Activated T-helper 17 cell treated with anti-CD3 and anti-CD28 coated beads, Interleukin-2, amount 50 U/mL, for 72 hours (primary cell): ENCODE measurements at regions not wholly inside any gene's neighbourhood (a gene's known extent, or its start where the extent isn't known, plus 50 kb on each side); places are given as distances from the start of the nearest gene placed in this dataset.
"Not testable (repeated sequence)": the region's sequence is repeated elsewhere in the genome, so short reads cannot be mapped to it uniquely, and the experiment has no call there.

Experiments
- ATAC-seq: fragments of 150-1000 bp; cut with Tn5 transposase; replicated peaks from 2 replicates; pipeline ENCODE4 v1.10.0; 2021; ENCODE audit warnings: mild to moderate bottlenecking, moderate library complexity
- H3K27ac Mint-ChIP-seq: one replicate; pipeline ENCODE4 v1.8.0; 2022; ENCODE audit warnings: mixed read lengths
- H3K27me3 Mint-ChIP-seq: one replicate; pipeline ENCODE4 v1.8.0; 2022; ENCODE audit warnings: mixed read lengths
- H3K36me3 Mint-ChIP-seq: one replicate; pipeline ENCODE4 v1.8.0; 2022; ENCODE audit warnings: low read depth, mild to moderate bottlenecking, mixed read lengths
- H3K4me1 Mint-ChIP-seq: one replicate; pipeline ENCODE4 v1.8.0; 2022; ENCODE audit warnings: mixed read lengths
- H3K4me3 Mint-ChIP-seq: one replicate; pipeline ENCODE4 v1.8.0; 2022; ENCODE audit warnings: mild to moderate bottlenecking, mixed read lengths
- H3K9me3 Mint-ChIP-seq: one replicate; pipeline ENCODE4 v1.8.0; 2022; ENCODE audit warnings: mixed read lengths

DNA sequence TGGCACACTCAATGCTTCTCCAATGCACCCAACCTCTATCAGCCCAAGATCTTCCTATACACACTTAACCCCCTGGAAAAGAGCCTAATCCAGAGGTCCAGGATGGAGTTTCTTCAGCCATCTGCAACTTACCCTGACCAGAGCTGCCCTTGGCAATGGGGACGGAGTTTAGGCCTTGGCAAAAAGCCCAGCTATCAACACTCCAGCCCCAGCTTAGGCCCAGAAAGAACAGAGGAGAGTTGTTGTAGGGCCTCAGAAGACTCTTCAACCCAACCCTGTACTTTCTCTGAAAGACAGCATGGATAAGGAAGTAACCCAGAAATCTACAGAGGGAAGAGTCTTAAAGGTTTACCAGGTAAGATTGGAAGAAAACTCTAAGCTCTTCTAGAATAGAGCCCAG, 219.3 kb upstream of the PELI2 start:
- Mint-ChIP-seq H3K36me3 (no peaks in the 10 kb centered on the region), H3K4me3 (no peak overlapping the region), H3K9me3 (no peaks in the 10 kb centered on the region), H3K27ac (no peak overlapping the region), H3K27me3 (no peaks in the 10 kb centered on the region), H3K4me1 (no peaks in the 10 kb centered on the region)
- ATAC-seq, result no peak

GRCh38 chr14:55899531-55899930, 218.7 kb upstream of the PELI2 start:
- H3K27ac Mint-ChIP-seq, result no peak overlapping the region
- H3K36me3 Mint-ChIP-seq, result no peaks in the 10 kb centered on the region
- H3K9me3 Mint-ChIP-seq, result no peaks in the 10 kb centered on the region
- no peaks in the 10 kb centered on the region for H3K27me3 Mint-ChIP-seq
- ATAC-seq, result no peak
- H3K4me1 Mint-ChIP-seq, result no peaks in the 10 kb centered on the region
- no peak overlapping the region for H3K4me3 Mint-ChIP-seq

DNA sequence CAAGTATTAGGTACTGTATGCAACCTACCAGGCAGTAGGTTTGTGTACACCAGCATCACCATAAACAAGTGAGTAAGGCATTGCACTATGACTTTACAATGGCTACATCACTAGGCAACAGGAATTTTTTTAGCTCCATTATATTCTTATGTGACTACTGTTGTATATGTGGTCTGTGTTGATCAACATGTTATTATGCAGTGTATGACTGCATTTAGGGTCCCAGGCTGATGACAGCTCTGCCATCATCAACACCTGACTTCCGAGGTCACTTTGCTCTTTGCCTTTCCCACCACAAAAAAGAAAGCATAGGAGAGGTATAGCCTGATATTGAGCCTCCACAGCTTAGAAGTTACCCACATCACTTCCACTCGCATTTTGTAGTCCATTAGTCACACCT, 217.5 kb upstream of the PELI2 start:
- Mint-ChIP-seq H3K36me3 (no peaks in the 10 kb centered on the region), H3K4me3 (no peak overlapping the region), H3K27ac (no peak overlapping the region), H3K9me3 (no peaks in the 10 kb centered on the region), H3K4me1 (no peaks in the 10 kb centered on the region), H3K27me3 (no peaks in the 10 kb centered on the region)
- ATAC-seq, result no peak

GRCh38 chr14:55901291-55901690, 216.9 kb upstream of the PELI2 start:
- no peak overlapping the region for H3K27ac Mint-ChIP-seq
- no peaks in the 10 kb centered on the region for H3K27me3 Mint-ChIP-seq
- ATAC-seq, result no peak
- no peak overlapping the region for H3K4me3 Mint-ChIP-seq
- no peaks in the 10 kb centered on the region for H3K4me1 Mint-ChIP-seq
- no peaks in the 10 kb centered on the region for H3K36me3 Mint-ChIP-seq
- H3K9me3 Mint-ChIP-seq, result no peaks in the 10 kb centered on the region

DNA sequence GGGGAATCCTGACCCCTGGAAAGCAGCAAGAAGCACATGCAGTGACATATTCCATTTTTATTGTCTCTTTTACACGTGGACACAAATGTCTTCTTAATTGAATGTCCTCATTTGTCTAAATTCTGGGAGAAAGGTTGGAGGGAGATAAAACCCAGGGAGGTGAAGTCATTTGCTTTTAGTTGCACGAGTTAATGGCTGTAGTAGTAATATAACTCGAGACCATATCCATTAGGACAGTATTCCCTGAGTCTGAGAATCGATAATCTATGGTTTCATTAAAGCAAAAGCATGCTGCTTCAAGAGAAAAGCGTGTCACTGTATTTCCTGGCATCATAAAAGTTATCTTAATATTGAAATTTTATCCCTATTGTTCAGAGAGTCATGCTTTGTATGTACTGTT, 216.0 kb upstream of the PELI2 start:
- no peaks in the 10 kb centered on the region for H3K9me3 Mint-ChIP-seq
- H3K4me3 Mint-ChIP-seq, result no peak overlapping the region
- no peaks in the 10 kb centered on the region for H3K4me1 Mint-ChIP-seq
- H3K36me3 Mint-ChIP-seq, result no peaks in the 10 kb centered on the region
- no peak for ATAC-seq
- no peaks in the 10 kb centered on the region for H3K27me3 Mint-ChIP-seq
- no peak overlapping the region for H3K27ac Mint-ChIP-seq

DNA sequence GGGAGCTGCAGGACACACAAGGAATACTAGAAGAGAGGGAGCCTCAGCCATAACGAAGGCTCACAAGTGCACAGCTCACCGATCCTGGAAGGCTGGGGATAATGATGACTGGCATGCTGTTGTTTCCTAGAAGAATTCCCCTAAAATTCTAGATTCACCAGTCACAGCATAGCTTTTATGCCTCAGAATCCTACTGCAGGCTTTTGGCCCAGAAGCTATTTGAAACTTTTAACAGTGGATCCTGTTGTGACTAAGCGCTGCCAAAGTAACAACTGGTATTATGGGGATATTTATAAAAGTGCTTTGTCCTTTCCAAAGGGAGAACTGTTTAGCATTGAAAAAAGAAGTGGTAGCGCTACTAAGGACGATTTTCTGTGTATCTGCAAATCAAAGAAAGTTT, 214.1 kb upstream of the PELI2 start:
- Mint-ChIP-seq H3K27me3 (peaks cover 5% of the 10 kb centered on the region), H3K4me1 (no peaks in the 10 kb centered on the region), H3K9me3 (no peaks in the 10 kb centered on the region), H3K27ac (no peak overlapping the region), H3K36me3 (no peaks in the 10 kb centered on the region), H3K4me3 (no peak overlapping the region)
- no peak for ATAC-seq

DNA sequence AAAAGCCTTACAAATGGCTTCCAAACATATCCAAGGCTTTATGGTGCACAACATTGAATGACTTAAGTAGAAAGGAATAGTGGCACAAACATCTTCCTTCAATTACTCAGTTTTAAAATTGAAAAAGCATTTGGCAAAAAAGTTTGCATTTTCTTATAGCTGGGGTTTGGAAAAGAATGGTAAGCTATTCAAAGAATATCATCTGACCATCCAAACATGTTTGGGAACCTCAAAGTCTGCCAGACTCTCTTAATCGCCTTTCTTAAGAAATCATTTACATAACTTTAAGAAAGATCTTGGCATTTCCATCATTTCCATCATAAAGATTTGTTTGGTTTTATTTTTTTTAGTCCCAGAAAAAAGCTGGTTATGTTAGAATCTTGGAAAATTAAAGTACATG, 210.1 kb upstream of the PELI2 start:
- Mint-ChIP-seq H3K4me3 (no peak overlapping the region), H3K36me3 (no peaks in the 10 kb centered on the region), H3K27ac (no peak overlapping the region), H3K4me1 (no peaks in the 10 kb centered on the region), H3K27me3 (peaks cover 5% of the 10 kb centered on the region), H3K9me3 (no peaks in the 10 kb centered on the region)
- no peak for ATAC-seq

DNA sequence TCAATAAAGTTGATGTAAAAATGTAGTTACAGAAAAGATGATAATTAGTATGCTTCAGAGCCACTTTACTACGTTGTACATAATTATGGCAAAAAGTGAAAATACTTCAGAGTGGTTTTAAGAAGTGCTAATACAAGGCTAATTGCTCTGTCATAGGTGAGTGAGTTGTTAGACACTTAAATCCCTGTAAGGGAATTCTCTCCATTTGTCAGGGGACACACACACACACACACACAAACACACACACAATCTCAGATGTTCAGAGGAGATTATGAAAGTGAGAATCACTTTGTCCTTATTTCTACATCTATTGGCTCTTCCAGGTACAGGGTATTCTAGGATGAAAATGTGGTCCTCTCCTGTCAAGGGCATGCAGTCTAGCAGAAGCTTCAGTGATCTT, 208.3 kb upstream of the PELI2 start:
- Mint-ChIP-seq H3K4me3 (no peak overlapping the region), H3K27me3 (peaks cover 5% of the 10 kb centered on the region), H3K27ac (no peak overlapping the region), H3K9me3 (no peaks in the 10 kb centered on the region), H3K36me3 (no peaks in the 10 kb centered on the region), H3K4me1 (no peaks in the 10 kb centered on the region)
- ATAC-seq, result no peak

- Mint-ChIP-seq H3K9me3 (no peaks in the 10 kb centered on the region), H3K4me3 (no peak overlapping the region), H3K27ac (no peak overlapping the region), H3K4me1 (no peaks in the 10 kb centered on the region), H3K36me3 (no peaks in the 10 kb centered on the region), H3K27me3 (peaks cover 5% of the 10 kb centered on the region)
- ATAC-seq, result no peak
Observed at GRCh38 chr14:55910601-55911243, 207.5 kb upstream of the PELI2 start.

DNA sequence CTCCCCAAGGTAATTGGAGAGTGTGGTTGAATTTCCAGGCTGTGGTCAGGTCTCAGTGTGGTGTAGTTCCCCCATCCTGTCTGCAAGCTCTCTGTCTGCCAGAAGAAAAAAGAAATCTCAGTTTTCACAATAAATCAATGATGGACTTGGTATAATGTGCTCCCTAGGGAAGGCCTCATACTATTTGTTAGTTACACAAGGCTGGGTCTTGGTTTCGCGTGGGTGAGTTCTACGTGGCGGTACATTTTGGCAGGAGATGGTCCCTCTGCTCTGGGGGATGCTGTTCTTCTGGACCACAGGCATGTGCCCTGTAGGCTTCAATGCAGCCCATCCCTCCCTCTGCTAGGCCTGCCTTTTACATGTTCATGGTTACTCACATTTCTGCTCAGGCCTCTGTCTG, 206.4 kb upstream of the PELI2 start:
- Mint-ChIP-seq H3K27ac (no peak overlapping the region), H3K36me3 (no peaks in the 10 kb centered on the region), H3K9me3 (no peaks in the 10 kb centered on the region), H3K4me3 (no peak overlapping the region), H3K4me1 (no peaks in the 10 kb centered on the region), H3K27me3 (peaks cover 11% of the 10 kb centered on the region)
- no peak for ATAC-seq

DNA sequence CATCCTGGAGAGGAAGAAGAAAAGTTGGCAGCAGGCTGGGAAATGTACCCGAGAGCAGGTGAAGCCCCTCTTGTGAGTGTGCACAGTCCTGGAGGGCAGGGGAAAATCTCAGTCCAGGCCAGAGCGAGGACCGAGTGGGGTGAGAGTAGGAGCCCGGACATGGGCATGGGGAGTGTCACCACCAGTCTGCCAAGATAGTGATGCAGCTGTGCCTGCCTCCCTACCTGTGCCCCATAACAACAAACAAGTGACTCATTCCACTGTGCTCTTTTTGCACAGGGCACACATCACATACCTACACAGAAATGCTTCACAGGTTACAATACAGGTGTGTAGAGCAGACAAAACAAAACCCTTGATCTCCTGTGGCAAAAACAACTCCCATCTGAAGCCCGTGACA, 205.9 kb upstream of the PELI2 start:
- peaks cover 15% of the 10 kb centered on the region for H3K27me3 Mint-ChIP-seq
- no peak overlapping the region for H3K27ac Mint-ChIP-seq
- H3K4me1 Mint-ChIP-seq, result no peaks in the 10 kb centered on the region
- H3K9me3 Mint-ChIP-seq, result no peaks in the 10 kb centered on the region
- H3K4me3 Mint-ChIP-seq, result no peak overlapping the region
- H3K36me3 Mint-ChIP-seq, result no peaks in the 10 kb centered on the region
- no peak for ATAC-seq

DNA sequence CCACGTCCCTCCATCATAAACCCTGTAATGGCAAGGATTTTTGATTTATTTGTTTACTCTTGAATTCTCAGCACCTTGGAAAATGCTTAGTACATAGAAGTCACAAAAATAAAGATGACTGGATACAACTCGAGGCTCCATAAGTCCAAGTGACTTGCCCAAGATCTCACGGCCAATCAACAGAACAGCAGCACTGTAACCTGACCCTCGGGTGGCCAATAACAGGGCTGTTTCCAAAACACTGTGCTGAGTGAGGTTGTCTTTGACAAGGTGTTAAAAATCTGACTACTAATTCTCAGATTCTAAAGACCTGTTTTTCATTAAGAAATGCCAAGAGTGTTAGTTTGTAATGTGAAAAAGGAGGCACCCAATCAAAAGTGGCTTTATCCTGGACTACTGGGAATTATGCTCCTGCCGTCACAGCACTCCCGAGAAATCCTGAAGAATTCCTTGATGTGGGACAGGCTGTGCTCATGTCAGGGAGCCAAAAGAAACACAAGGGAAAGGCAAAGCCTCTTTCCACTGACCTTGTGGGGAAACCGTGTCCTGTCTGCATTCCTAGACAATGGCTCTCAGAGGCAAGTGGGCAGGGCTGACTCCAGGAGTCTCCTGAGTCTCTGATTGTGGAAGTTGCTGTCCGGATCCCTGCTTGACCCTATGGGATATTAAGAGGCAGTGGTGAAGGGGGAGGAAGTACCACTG, 204.7 kb upstream of the PELI2 start:
- Mint-ChIP-seq H3K4me1 (no peaks in the 10 kb centered on the region), H3K27ac (no peak overlapping the region), H3K36me3 (no peaks in the 10 kb centered on the region), H3K27me3 (peaks cover 15% of the 10 kb centered on the region), H3K9me3 (no peaks in the 10 kb centered on the region), H3K4me3 (no peak overlapping the region)
- no peak for ATAC-seq

- ATAC-seq, result no peak
- no peak overlapping the region for H3K27ac Mint-ChIP-seq
- H3K36me3 Mint-ChIP-seq, result no peaks in the 10 kb centered on the region
Observed at GRCh38 chr14:55914771-55915170, 203.4 kb upstream of the PELI2 start.

DNA sequence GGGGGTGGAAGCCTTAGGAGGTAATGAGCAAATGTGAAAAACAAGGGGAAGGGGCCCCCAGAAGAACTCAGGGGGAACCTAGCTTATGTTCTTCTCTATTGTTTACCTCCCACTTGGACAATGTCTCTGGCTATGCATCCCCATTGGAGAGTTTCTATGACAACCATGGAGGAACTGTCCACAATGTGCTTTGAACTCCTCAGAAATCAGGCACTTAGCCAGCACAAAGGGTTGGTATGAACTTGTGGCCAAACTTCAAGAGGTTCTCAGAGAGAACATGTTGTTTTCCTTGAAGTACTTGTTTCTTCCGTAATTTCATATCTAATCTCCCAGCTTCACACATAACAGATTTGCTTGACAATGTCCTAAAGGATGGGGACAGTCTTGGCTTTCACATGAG, 202.8 kb upstream of the PELI2 start:
- no peaks in the 10 kb centered on the region for H3K4me1 Mint-ChIP-seq
- H3K27me3 Mint-ChIP-seq, result peaks cover 10% of the 10 kb centered on the region
- no peak for ATAC-seq
- H3K4me3 Mint-ChIP-seq, result no peak overlapping the region
- no peaks in the 10 kb centered on the region for H3K36me3 Mint-ChIP-seq
- H3K27ac Mint-ChIP-seq, result no peak overlapping the region
- no peaks in the 10 kb centered on the region for H3K9me3 Mint-ChIP-seq

More at GRCh38 chr14:55914771-55915170, 203.4 kb upstream of the PELI2 start:
- H3K27me3 Mint-ChIP-seq, result peaks cover 10% of the 10 kb centered on the region
- no peak overlapping the region for H3K4me3 Mint-ChIP-seq
- H3K4me1 Mint-ChIP-seq, result no peaks in the 10 kb centered on the region
- H3K9me3 Mint-ChIP-seq, result no peaks in the 10 kb centered on the region

DNA sequence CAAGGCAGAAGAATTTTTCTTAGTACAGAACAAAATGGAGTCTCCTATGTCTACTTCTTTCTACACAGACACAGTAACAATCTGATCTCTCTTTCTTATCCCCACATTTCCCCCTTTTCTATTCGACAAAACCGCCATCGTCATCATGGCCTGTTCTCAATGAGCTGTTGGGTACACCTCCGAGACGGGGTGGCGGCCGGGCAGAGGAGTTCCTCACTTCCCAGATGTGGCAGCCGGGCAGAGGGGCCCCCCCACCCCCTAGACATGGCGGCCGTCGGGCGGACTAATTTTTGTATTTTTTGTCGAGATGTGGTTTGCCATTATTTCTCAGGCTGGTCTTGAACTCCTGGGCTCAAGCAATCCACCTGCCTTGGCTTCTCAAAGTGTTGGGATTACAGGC, 198.4 kb upstream of the PELI2 start:
- H3K27me3 Mint-ChIP-seq, H3K9me3 Mint-ChIP-seq, H3K4me1 Mint-ChIP-seq, H3K4me3 Mint-ChIP-seq, ATAC-seq, H3K27ac Mint-ChIP-seq, H3K36me3 Mint-ChIP-seq: not testable (repeated sequence)
